HFF-Myc (cell line): ENCODE measurements at regions not wholly inside any gene's neighbourhood (a gene's known extent, or its start where the extent isn't known, plus 50 kb on each side); places are given as distances from the start of the nearest gene placed in this dataset.

ENCODE experiments used
- DNase-seq: peaks from one replicate; pipeline ENCODE4 v3.0.0-alpha.2; 2011; ENCODE audit warnings: low read depth; ENCODE audit errors: extremely low read depth
- H3K4me3 ChIP-seq: replicated peaks from 2 replicates; pipeline ENCODE4 v1.5.1; 2011; ENCODE audit warnings: low read depth, mild to moderate bottlenecking, control low read depth, low read length
- CTCF ChIP-seq: IDR thresholded peaks from 2 replicates; pipeline ENCODE4 v1.5.1; 2012; ENCODE audit warnings: mild to moderate bottlenecking, low read depth, low read length, control low read depth; ENCODE audit errors: missing control alignments

- H3K4me3 ChIP-seq, result no peak overlapping the region
- no peak for TF ChIP-seq CTCF
- no peak for DNase-seq
Observed at GRCh38 chr5:118552731-118553360, 435.5 kb downstream of the DTWD2 start.

GRCh38 chr5:118552146-118552545, 436.2 kb downstream of the DTWD2 start:
- no peak for DNase-seq
- no peak for TF ChIP-seq CTCF
- no peak overlapping the region for H3K4me3 ChIP-seq

GRCh38 chr5:118551716-118552115, 436.6 kb downstream of the DTWD2 start:
- no peak overlapping the region for H3K4me3 ChIP-seq
- TF ChIP-seq CTCF, result no peak
- DNase-seq, result no peak

- H3K4me3 ChIP-seq, result no peak overlapping the region
- no peak for DNase-seq
Observed at GRCh38 chr5:118551031-118551430, 437.3 kb downstream of the DTWD2 start.

GRCh38 chr5:118548761-118549720, 439.3 kb downstream of the DTWD2 start:
- no peak for DNase-seq
- TF ChIP-seq CTCF, result no peak
- no peak overlapping the region for H3K4me3 ChIP-seq

More at GRCh38 chr5:118551031-118551430, 437.3 kb downstream of the DTWD2 start:
- no peak for TF ChIP-seq CTCF

- no peak for DNase-seq
- TF ChIP-seq CTCF, result no peak
Observed at GRCh38 chr5:118545470-118545869, 442.9 kb downstream of the DTWD2 start.

More at GRCh38 chr5:118545470-118545869, 442.9 kb downstream of the DTWD2 start:
- H3K4me3 ChIP-seq, result no peak overlapping the region
